Subcutaneous abdominal adipose tissue (tissue), 5 donors: ENCODE measurements at regions not wholly inside any gene's neighbourhood (a gene's known extent, or its start where the extent isn't known, plus 50 kb on each side); places are given as distances from the start of the nearest gene placed in this dataset.

Source experiments
- H3K27ac ChIP-seq: one replicate; pipeline ENCODE4 v1.7.0; 2013; ENCODE audit warnings: low read depth, mild to moderate bottlenecking, inconsistent platforms, low read length, moderate library complexity
- H3K27me3 ChIP-seq, 5 donors: one replicate each; pipeline ENCODE4 v1.7.0; 2013; ENCODE audit warnings: low read length in 5 of 5, inconsistent platforms in 1 of 5; ENCODE audit not compliant: control insufficient read depth in 5 of 5, insufficient read depth in 4 of 5
- H3K36me3 ChIP-seq, 5 donors: one replicate each; pipeline ENCODE4 v1.7.0; 2013; ENCODE audit warnings: low read length in 5 of 5; ENCODE audit not compliant: control insufficient read depth in 5 of 5, insufficient read depth in 5 of 5
- H3K4me1 ChIP-seq, 5 donors: one replicate each; pipeline ENCODE4 v1.7.0; 2013; ENCODE audit warnings: low read length in 5 of 5, mild to moderate bottlenecking in 3 of 5, moderate library complexity in 1 of 5; ENCODE audit not compliant: control insufficient read depth in 5 of 5, insufficient read depth in 5 of 5
- H3K4me3 ChIP-seq, 5 donors: one replicate each; pipeline ENCODE4 v1.7.0; 2013; ENCODE audit warnings: low read length in 5 of 5, low read depth in 1 of 5
- H3K9ac ChIP-seq, 5 donors: one replicate each; pipeline ENCODE4 v1.7.0; 2013; ENCODE audit warnings: low read length in 5 of 5, mild to moderate bottlenecking in 4 of 5, moderate library complexity in 3 of 5
- H3K9me3 ChIP-seq, 5 donors: one replicate each; pipeline ENCODE4 v1.7.0; 2013; ENCODE audit warnings: low read length in 5 of 5; ENCODE audit not compliant: control insufficient read depth in 5 of 5
- donor health status: healthy.
- donor health status: healthy.
- donor health status: healthy.
- donor health status: healthy.
- donor health status: healthy.

DNA sequence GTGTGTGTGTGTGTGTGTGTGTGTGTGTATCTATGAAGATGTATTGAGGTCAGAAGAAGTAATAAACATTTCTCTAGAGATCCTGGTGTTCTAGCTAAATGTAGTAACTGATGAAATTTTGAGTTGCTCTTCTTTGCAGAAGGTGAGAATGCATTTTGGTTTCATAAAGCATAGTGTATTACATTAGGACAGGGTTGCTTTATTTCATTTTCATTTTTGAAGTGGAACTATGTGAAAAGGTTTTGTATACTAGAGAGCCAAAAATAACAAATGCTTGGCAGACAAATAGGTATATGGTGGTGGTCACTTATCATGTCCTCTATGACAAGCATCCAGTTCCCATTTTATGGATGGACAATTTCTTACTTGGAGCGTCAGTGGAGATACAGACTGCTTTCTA lies 99.0 kb downstream of the CASP12 start:
- H3K36me3 ChIP-seq = no peaks in the 10 kb centered on the region
- no peak overlapping the region for H3K27ac ChIP-seq

DNA sequence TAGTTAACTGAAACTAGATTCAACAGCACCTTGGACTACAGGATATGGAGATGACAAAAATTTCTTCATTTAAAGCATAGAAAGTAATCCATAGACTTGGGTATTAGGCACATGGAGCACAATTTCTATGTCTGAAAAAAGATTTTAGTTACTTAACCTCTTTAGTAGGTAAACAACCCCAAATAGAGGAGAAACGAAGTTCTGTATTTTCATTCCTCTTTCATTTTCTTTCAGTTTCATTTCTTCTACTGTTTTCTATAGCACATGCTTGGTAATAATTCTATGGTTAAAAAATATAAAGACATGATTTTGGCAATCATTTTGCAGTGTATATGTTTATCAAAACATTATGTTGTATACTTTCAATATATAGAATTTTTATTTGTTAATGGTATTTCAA lies 99.5 kb downstream of the CASP12 start:
- peaks cover 0 to 5% (median 3%) of the 10 kb centered on the region in 5 donors for H3K9me3 ChIP-seq
- H3K36me3 ChIP-seq = no peaks in the 10 kb centered on the region
- no peak overlapping the region for H3K27ac ChIP-seq
- peaks cover 0 to 13% (median 0%) of the 10 kb centered on the region in 5 donors for H3K4me1 ChIP-seq
- peak overlapping the region in 1 of 5 donors; percentile 40 for H3K9ac ChIP-seq
- no peaks in the 10 kb centered on the region for H3K27me3 ChIP-seq
- H3K4me3 ChIP-seq = peak overlapping the region in 2 of 5 donors; percentile 4 to 30

More for the DNA sequence above, 99.0 kb downstream of the CASP12 start:
- no peak overlapping the region for H3K9ac ChIP-seq
- H3K4me1 ChIP-seq = peaks cover 0 to 13% (median 0%) of the 10 kb centered on the region in 5 donors
- no peak overlapping the region for H3K4me3 ChIP-seq
- no peaks in the 10 kb centered on the region for H3K27me3 ChIP-seq
- H3K9me3 ChIP-seq = peaks cover 0 to 5% (median 3%) of the 10 kb centered on the region in 5 donors

DNA sequence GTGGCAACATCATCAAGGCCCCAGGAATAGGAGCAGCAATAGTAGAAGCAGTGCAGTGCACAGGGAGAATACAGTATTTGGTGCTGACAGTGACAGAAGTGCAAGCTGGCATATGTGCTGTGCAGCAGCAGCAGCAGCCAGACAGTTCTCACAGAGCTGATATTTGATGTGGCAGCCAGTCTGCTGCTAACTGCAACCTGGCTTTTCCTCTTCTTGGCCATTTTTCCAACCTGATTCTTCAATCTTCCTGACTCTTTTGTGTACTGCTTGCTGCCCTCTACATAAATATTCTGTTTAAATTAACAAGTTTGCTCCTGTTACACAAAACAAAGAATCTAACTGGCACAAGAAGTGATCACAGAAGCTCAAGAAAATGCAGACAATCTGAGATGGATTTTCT lies 102.0 kb downstream of the CASP12 start:
- no peak overlapping the region for H3K4me3 ChIP-seq
- no peaks in the 10 kb centered on the region for H3K27me3 ChIP-seq
- H3K4me1 ChIP-seq = peaks cover 0 to 13% (median 0%) of the 10 kb centered on the region in 5 donors
- H3K36me3 ChIP-seq = no peaks in the 10 kb centered on the region
- H3K27ac ChIP-seq = no peak overlapping the region
- no peak overlapping the region for H3K9ac ChIP-seq
- H3K9me3 ChIP-seq = peaks cover 0 to 5% (median 3%) of the 10 kb centered on the region in 5 donors

DNA sequence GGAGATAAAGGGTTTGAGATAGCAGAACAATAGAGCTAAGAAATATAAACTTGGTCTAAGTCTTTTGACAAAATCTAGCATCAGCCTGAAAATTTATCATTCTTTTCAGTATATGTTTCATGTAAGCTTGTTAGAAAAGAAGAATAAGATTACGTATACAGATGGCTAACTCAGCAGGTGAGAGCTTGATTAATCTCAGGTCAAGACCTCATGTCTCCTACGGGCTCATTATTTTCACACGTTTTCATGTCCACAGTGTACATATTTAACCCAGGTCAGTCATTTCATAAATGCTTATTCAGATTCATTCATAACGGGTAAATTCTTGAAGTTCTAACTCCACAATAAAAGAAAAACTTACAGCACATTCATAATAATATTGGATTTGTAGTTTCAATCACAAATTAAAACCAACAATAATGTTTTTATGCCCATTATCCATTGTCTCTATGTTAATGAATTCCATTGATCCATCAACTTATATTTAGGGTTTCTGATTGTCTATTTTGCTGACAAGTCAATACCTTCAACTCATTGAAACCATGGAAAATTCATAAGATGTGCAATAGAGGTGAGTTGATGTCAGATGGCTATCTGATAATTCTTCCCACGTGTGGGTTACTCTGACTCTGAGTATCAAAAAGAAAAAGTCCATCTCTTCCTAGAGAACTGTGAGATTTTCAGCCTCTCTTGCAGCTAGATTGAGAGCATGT lies 102.6 kb downstream of the CASP12 start:
- Histone ChIP-seq H3K27me3 (no peaks in the 10 kb centered on the region), H3K9me3 (peaks cover 0 to 5% (median 3%) of the 10 kb centered on the region in 5 donors), H3K27ac (no peak overlapping the region), H3K36me3 (no peaks in the 10 kb centered on the region), H3K4me1 (peaks cover 0 to 13% (median 0%) of the 10 kb centered on the region in 5 donors), H3K9ac (no peak overlapping the region), H3K4me3 (no peak overlapping the region)

DNA sequence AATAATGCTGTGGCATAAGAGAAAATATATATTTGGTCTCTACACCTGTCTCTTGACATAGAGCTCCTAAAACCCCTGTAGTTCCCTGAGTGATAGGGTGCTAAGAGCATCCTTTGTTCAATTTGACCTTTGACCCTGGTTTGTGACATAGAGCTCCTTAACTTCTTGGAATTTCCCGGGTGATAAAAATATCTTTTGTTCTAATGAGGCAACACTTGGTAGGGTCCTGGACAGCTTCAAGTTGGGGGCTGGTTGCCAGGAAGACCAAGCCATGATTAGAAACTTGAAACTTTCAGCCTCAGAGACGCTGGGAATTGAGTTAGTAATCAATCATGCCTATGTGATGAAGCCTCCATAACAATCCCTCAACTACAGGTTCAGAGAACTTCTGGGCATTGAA lies 105.4 kb downstream of the CASP12 start:
- H3K27ac ChIP-seq = no peak overlapping the region
- H3K4me3 ChIP-seq = no peak overlapping the region
- H3K36me3 ChIP-seq = no peaks in the 10 kb centered on the region
- H3K27me3 ChIP-seq = no peaks in the 10 kb centered on the region
- no peak overlapping the region for H3K9ac ChIP-seq
- peaks cover 0 to 2% (median 0%) of the 10 kb centered on the region in 5 donors for H3K4me1 ChIP-seq
- peaks cover 0 to 5% (median 3%) of the 10 kb centered on the region in 5 donors for H3K9me3 ChIP-seq

DNA sequence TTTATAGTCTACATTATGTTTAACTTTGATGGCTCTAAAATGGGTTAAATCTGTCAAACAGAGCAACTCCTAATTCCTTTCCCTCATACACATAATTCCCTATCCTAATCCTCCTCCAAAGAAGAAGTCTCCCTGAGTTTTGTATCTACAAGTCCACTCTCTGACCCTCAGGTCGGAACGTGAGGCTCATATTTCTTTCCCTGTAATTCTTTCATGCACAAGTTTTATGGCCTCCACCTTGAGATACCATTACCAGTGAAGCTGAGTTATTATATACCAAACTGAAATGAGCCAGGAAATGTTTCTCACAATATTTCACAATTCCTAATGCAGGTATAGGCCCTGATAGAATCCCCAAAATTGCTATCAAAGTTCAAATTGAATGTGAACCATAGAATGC lies 106.4 kb downstream of the CASP12 start:
- Histone ChIP-seq H3K27ac (no peak overlapping the region), H3K4me1 (no peaks in the 10 kb centered on the region), H3K4me3 (no peak overlapping the region), H3K9me3 (peaks cover 0 to 5% (median 3%) of the 10 kb centered on the region in 5 donors), H3K27me3 (no peaks in the 10 kb centered on the region), H3K36me3 (no peaks in the 10 kb centered on the region), H3K9ac (no peak overlapping the region)

DNA sequence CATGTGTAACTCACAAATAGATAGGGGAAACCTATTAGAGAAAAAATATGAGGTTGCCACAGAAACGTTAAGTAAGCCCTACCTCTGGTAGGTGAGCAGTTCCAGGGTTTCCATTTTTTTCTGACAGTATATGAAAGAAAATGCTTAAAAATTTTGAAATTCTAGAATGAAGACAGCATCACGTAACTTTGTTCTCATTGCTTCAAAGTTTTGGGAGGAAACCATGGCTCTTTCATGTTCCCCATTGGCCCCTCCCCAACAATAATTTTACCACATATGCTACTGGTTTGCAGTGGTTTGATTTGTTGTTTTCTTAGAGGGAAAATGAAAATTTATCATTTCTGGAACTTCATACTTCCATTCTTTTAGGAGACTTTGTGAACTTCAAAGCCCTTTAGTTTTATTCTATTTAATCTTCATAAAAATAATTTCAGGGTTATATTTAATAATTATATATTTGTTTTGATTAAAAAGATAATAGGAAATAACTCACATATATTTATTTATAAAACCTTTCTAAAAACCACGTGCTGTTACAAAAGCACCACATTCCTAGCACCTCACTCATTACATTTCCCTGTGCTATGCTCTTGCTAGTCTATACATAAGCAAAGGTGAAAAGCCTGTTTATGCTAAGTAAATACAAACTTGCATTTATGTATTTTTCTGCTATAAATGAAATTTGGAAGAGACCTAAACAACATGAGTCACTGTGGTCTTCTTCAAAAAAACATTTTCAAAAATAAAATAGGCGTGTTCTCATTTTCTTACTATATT lies 113.4 kb downstream of the CASP12 start:
- H3K9me3 ChIP-seq = no peaks in the 10 kb centered on the region
- no peak overlapping the region for H3K9ac ChIP-seq
- H3K27me3 ChIP-seq = no peaks in the 10 kb centered on the region
- no peaks in the 10 kb centered on the region for H3K4me1 ChIP-seq
- no peak overlapping the region for H3K27ac ChIP-seq
- H3K4me3 ChIP-seq = no peak overlapping the region
- no peaks in the 10 kb centered on the region for H3K36me3 ChIP-seq

DNA sequence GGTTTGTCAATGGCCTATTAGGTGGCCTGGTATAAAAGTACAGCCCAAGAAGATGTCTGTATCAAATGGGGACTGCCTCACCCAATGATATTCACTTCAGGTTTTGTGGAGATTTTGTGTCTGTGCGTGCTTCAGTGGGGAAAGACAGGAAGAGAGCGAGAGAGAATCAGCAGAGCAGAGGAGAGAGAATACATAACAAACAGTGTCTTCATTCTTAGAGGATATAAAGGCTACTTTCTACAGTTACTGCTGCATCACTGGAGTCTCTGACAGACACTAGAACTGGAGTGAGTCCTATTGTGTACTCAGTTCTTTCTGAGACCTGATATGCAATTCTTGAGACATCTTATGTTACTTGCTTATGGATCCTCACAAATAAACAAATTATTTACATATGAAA lies 115.0 kb downstream of the CASP12 start:
- Histone ChIP-seq H3K27me3 (no peaks in the 10 kb centered on the region), H3K27ac (no peak overlapping the region), H3K4me3 (no peak overlapping the region), H3K9ac (no peak overlapping the region), H3K9me3 (no peaks in the 10 kb centered on the region), H3K36me3 (no peaks in the 10 kb centered on the region), H3K4me1 (no peaks in the 10 kb centered on the region)

DNA sequence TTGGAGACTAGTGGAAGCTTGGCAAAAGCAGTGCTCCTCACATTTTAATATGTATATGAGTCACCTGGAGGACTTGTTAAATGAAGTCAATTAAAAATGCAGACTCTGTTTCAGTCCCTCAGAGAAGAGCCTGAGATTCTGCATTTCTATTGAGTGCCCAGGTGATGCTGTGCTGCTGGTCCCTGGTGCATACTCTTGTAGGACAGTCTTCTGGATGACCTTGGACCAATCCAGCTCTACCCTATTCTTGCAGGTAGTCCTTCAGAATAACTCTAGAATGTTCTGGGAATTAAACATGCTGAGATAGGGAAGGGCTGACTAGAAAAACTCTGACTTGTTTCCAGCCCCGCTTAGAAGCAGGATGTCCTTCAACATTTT lies 115.9 kb downstream of the CASP12 start:
- no peaks in the 10 kb centered on the region for H3K27me3 ChIP-seq
- no peak overlapping the region for H3K4me3 ChIP-seq
- H3K36me3 ChIP-seq = no peaks in the 10 kb centered on the region
- H3K9ac ChIP-seq = no peak overlapping the region
- H3K9me3 ChIP-seq = no peaks in the 10 kb centered on the region
- H3K27ac ChIP-seq = no peak overlapping the region
- no peaks in the 10 kb centered on the region for H3K4me1 ChIP-seq

DNA sequence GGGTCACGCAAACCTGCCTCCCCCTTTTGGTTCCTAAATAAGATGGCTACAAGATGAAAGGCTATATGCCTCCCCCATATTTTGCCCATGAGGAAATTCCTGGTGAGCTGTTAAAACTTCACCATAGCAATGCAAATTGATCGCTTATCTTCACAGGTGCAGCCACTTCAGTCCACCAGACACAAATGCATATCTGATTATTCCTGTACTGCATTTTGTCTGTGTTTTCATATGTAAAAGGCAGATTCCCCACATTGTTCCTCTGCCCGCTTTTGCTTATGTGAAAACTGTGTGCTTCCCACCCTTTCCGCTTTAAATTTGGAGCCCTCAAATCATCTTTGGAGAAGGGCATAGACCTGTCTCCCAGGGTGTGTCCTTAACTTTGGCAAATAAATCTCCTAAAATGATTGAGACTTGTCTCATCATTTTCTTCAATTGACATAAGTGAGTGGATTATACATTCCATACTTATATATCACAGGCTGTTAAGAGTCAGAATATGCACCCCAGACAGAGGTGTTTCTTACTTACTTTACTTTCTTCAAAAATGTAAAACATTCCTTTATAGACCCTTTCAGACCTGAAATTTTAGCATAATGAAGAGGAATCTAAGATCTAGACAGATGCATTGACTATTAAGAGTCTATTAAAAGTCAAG lies 116.4 kb downstream of the CASP12 start:
- no peak overlapping the region for H3K9ac ChIP-seq
- H3K27ac ChIP-seq = no peak overlapping the region
- no peaks in the 10 kb centered on the region for H3K36me3 ChIP-seq
- H3K4me3 ChIP-seq = no peak overlapping the region
- H3K4me1 ChIP-seq = no peaks in the 10 kb centered on the region
- no peaks in the 10 kb centered on the region for H3K27me3 ChIP-seq
- no peaks in the 10 kb centered on the region for H3K9me3 ChIP-seq
